ENCODE measurements at regions not wholly inside any gene's neighbourhood (a gene's known extent, or its start where the extent isn't known, plus 50 kb on each side); places are given as distances from the start of the nearest gene placed in this dataset.
"Not testable (repeated sequence)": the region's sequence is repeated elsewhere in the genome, so short reads cannot be mapped to it uniquely, and the experiment has no call there.

DNA sequence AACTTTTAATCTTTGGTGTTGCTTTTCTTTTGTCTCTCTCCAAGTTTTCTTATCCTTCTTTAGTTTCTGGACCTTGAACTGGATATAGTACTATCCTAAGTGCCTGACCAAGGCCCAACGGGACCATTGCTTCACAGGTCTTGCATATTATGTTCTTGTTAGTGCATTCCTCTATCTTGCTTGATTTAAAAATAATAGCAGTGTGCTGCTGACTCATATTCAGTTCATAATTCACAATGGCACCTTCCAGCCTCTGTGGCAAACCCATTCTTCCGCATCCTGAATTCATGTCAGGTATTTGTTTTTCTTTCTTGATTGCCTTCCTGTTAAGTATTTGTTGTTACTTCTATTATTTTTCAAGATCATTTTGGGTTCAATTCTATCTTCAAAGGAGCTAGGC, 197.1 kb upstream of the GIMD1 start:
- Histone ChIP-seq H3K27ac (ENCODE audit: low read depth, low read length) (no peak overlapping the region), H3K4me1 (ENCODE audit: insufficient read depth, low read length) (no peaks in the 10 kb centered on the region), H3K4me3 (ENCODE audit: insufficient read depth, low read length) (no peak overlapping the region), H3K36me3 (ENCODE audit: insufficient read depth, low read length) (no peaks in the 10 kb centered on the region), H3K27me3 (ENCODE audit: insufficient read depth, low read length) (no peaks in the 10 kb centered on the region), H4K20me1 (ENCODE audit: insufficient read depth, low read length) (no peaks in the 10 kb centered on the region), H3K79me2 (ENCODE audit: insufficient read depth, low read length) (no peaks in the 10 kb centered on the region), H3K4me2 (ENCODE audit: insufficient read depth, low read length) (no peak overlapping the region), H3K9me3 (ENCODE audit: low read depth, low read length) (no peaks in the 10 kb centered on the region), H2AFZ (ENCODE audit: low read length) (no peak overlapping the region)
- no peak for DNase-seq (ENCODE audit: insufficient read length, low spot score, missing footprints)
- TF ChIP-seq, protein P1, sequence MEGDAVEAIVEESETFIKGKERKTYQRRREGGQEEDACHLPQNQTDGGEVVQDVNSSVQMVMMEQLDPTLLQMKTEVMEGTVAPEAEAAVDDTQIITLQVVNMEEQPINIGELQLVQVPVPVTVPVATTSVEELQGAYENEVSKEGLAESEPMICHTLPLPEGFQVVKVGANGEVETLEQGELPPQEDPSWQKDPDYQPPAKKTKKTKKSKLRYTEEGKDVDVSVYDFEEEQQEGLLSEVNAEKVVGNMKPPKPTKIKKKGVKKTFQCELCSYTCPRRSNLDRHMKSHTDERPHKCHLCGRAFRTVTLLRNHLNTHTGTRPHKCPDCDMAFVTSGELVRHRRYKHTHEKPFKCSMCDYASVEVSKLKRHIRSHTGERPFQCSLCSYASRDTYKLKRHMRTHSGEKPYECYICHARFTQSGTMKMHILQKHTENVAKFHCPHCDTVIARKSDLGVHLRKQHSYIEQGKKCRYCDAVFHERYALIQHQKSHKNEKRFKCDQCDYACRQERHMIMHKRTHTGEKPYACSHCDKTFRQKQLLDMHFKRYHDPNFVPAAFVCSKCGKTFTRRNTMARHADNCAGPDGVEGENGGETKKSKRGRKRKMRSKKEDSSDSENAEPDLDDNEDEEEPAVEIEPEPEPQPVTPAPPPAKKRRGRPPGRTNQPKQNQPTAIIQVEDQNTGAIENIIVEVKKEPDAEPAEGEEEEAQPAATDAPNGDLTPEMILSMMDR (IDR thresholded peaks at IDR 0.05; ENCODE audit: extremely low read depth, low read depth, low read length) = no peak

GRCh38 chr4:106563637-106564036, 195.1 kb upstream of the GIMD1 start:
- H3K4me2 ChIP-seq (ENCODE audit: insufficient read depth, low read length); DNase-seq (ENCODE audit: insufficient read length, low spot score, missing footprints); H3K27me3 ChIP-seq (ENCODE audit: insufficient read depth, low read length); H3K4me1 ChIP-seq (ENCODE audit: insufficient read depth, low read length); H3K79me2 ChIP-seq (ENCODE audit: insufficient read depth, low read length); H2AFZ ChIP-seq (ENCODE audit: low read length); H4K20me1 ChIP-seq (ENCODE audit: insufficient read depth, low read length); H3K4me3 ChIP-seq (ENCODE audit: insufficient read depth, low read length); H3K9me3 ChIP-seq (ENCODE audit: low read depth, low read length); H3K36me3 ChIP-seq (ENCODE audit: insufficient read depth, low read length); H3K27ac ChIP-seq (ENCODE audit: low read depth, low read length): not testable (repeated sequence)

GRCh38 chr4:106551724-106552123, 183.1 kb upstream of the GIMD1 start:
- no peak overlapping the region for H3K27ac ChIP-seq (ENCODE audit: low read depth, low read length)
- no peak overlapping the region for H3K4me3 ChIP-seq (ENCODE audit: insufficient read depth, low read length)
- no peaks in the 10 kb centered on the region for H3K9me3 ChIP-seq (ENCODE audit: low read depth, low read length)
- no peaks in the 10 kb centered on the region for H4K20me1 ChIP-seq (ENCODE audit: insufficient read depth, low read length)
- no peaks in the 10 kb centered on the region for H3K79me2 ChIP-seq (ENCODE audit: insufficient read depth, low read length)
- no peaks in the 10 kb centered on the region for H3K4me1 ChIP-seq (ENCODE audit: insufficient read depth, low read length)
- H2AFZ ChIP-seq (ENCODE audit: low read length) = no peak overlapping the region
- no peak overlapping the region for H3K4me2 ChIP-seq (ENCODE audit: insufficient read depth, low read length)
- no peak for DNase-seq (ENCODE audit: insufficient read length, low spot score, missing footprints)
- H3K27me3 ChIP-seq (ENCODE audit: insufficient read depth, low read length) = no peaks in the 10 kb centered on the region
- H3K36me3 ChIP-seq (ENCODE audit: insufficient read depth, low read length) = no peaks in the 10 kb centered on the region
- TF ChIP-seq, protein P1 (IDR thresholded peaks at IDR 0.05; ENCODE audit: extremely low read depth, low read depth, low read length) = no peak

DNA sequence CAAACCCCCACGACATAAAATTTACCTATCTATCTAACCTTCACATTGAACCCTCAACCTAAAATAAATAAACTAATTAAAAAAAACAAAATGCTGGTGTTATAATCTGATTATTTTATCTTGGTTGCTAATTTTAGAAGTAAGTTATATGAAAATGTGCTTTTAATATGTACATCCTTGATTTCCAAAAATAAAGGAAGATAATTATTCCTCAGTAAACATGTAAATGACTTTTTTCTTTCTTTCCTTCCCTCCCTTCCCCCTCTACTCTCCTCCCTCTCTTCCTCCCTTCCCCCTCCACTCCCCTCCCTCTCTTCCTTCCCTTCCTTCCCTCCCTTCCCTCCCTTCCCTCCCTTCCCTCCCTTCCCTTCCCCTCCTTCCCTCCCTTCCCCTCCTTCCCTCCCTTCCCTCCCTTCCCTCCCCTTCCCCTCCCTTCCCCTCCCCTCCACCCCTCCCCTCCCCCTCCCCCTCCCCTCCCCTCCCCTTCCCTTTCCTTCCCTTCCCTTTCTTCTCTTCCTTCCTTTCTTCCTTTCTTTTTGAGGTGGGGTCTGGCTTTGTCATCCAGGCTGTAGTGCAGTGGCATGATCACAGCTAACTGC, 180.0 kb upstream of the GIMD1 start:
- H3K4me2 ChIP-seq (ENCODE audit: insufficient read depth, low read length) = no peak overlapping the region

More for the DNA sequence above, 180.0 kb upstream of the GIMD1 start:
- TF ChIP-seq, protein P1 (IDR thresholded peaks at IDR 0.05; ENCODE audit: extremely low read depth, low read depth, low read length) = no peak
- Histone ChIP-seq H3K36me3 (ENCODE audit: insufficient read depth, low read length) (no peaks in the 10 kb centered on the region), H3K9me3 (ENCODE audit: low read depth, low read length) (no peaks in the 10 kb centered on the region), H4K20me1 (ENCODE audit: insufficient read depth, low read length) (no peaks in the 10 kb centered on the region), H3K4me3 (ENCODE audit: insufficient read depth, low read length) (no peak overlapping the region), H2AFZ (ENCODE audit: low read length) (no peak overlapping the region), H3K27ac (ENCODE audit: low read depth, low read length) (no peak overlapping the region), H3K4me1 (ENCODE audit: insufficient read depth, low read length) (no peaks in the 10 kb centered on the region), H3K79me2 (ENCODE audit: insufficient read depth, low read length) (no peaks in the 10 kb centered on the region), H3K27me3 (ENCODE audit: insufficient read depth, low read length) (no peaks in the 10 kb centered on the region)
- no peak for DNase-seq (ENCODE audit: insufficient read length, low spot score, missing footprints)

All from osteoblast (primary cell).